Hematopoietic multipotent progenitor cell treated with erythropoietin and hydrocortisone succinate and interleukin-3 and kit ligand, for 4 days (in vitro differentiated cells): ENCODE measurements at regions not wholly inside any gene's neighbourhood (a gene's known extent, or its start where the extent isn't known, plus 50 kb on each side); places are given as distances from the start of the nearest gene placed in this dataset.

Source experiments
- DNase-seq: peaks from one replicate; pipeline ENCODE4 v3.0.0-alpha.2; 2015

- DNase-seq = no peak
These were observed 68.5 kb upstream of the WDR75 start for GRCh38 chr2:189372688-189373257.

- no peak for DNase-seq
These were observed 66.8 kb upstream of the WDR75 start for GRCh38 chr2:189374481-189374880.

- DNase-seq = no peak
These were observed 65.4 kb upstream of the WDR75 start for GRCh38 chr2:189375842-189376241.

- DNase-seq = no peak
These were observed 62.0 kb upstream of the WDR75 start for GRCh38 chr2:189379287-189379630.

- no peak for DNase-seq
These were observed 61.5 kb upstream of the WDR75 start for GRCh38 chr2:189379731-189380261.

- DNase-seq = no peak
These were observed 58.6 kb upstream of the WDR75 start for GRCh38 chr2:189382668-189383067.

- DNase-seq = no peak
These were observed 54.5 kb upstream of the WDR75 start for GRCh38 chr2:189386741-189387140.

GRCh38 chr2:189391201-189391600 lies 50.1 kb upstream of the WDR75 start:
- DNase-seq = no peak
